K562 (cell line): ENCODE measurements at regions not wholly inside any gene's neighbourhood (a gene's known extent, or its start where the extent isn't known, plus 50 kb on each side); places are given as distances from the start of the nearest gene placed in this dataset.

Experiments used
- ATAC-seq: fragments of 200-7000 bp; cut with Tn5 transposase; 3 replicates; pipeline ENCODE4 v1.9.1; 2020; ENCODE audit warnings: moderate library complexity
- BruUV-seq: library from RNA; stranded (reverse); fragments of 400-500 nt; replicated peaks from 2 replicates; lab custom pipeline; 2021; lab: Mats Ljungman, UMichigan
- CTCF ChIA-PET: fragments of 300-600 bp; formaldehyde crosslinking; extraction: SDS; loops from one replicate; lab custom pipeline; 2021; ENCODE audit warnings: low intra/inter-chr PET ratio; lab: Yijun Ruan, JAX
- POLR2A ChIA-PET: fragments of 300-600, 350-650 bp; sonication (Branson Sonifier 250); formaldehyde crosslinking; extraction: SDS; loops from one replicate; lab custom pipeline; 2021; ENCODE audit warnings: antibody characterized with exemption, inconsistent platforms; lab: Yijun Ruan, JAX
- DNase-seq, 4 experiments: peaks; one replicate each; pipeline versions ENCODE4 v3.0.0 to v3.0.0-alpha.2; 2011 to 2018; ENCODE audit warnings: low spot score in 3 of 4, mixed read lengths in 3 of 4; ENCODE audit errors: extremely low read depth in 1 of 4
- FAIRE-seq: peaks from 2 replicates; lab custom pipeline; 2011; peaks lifted over from hg19 to GRCh38; lab: Jason Lieb, UNC
- H2AFZ ChIP-seq: 2 replicates; pipeline ENCODE4 v1.6.0; 2011; ENCODE audit warnings: low read depth, low read length, control low read depth, inconsistent platforms
- H3K27ac ChIP-seq: fragments of 200-600 bp; 3 replicates; pipeline ENCODE4 v1.8.0; 2011; ENCODE audit warnings: low read depth, mild to moderate bottlenecking, control low read depth, inconsistent platforms, low read length, moderate library complexity, mixed read lengths; ENCODE audit errors: extremely low read depth
- H3K27me3 ChIP-seq, 2 experiments: fragments of 300-600 bp in 1 of 2; 2 replicates in 1 of 2; 3 replicates in 1 of 2; pipeline versions ENCODE4 v1.6.0 to v1.8.0; 2011; ENCODE audit warnings: inconsistent platforms in 2 of 2, low read length in 2 of 2, mild to moderate bottlenecking in 1 of 2, mixed read lengths in 1 of 2, moderate library complexity in 1 of 2; ENCODE audit not compliant: control insufficient read depth in 2 of 2, insufficient read depth in 2 of 2
- H3K36me3 ChIP-seq: fragments of 300-600 bp; 3 replicates; pipeline ENCODE4 v1.8.0; 2011; ENCODE audit warnings: mild to moderate bottlenecking, low read length, inconsistent platforms; ENCODE audit not compliant: control insufficient read depth, insufficient read depth
- H3K4me1 ChIP-seq, 2 experiments: fragments of 200-600 bp in 1 of 2; replicated peaks in 1 of 2; 2 replicates in 1 of 2; 3 replicates in 1 of 2; pipeline versions ENCODE4 v1.5.1 to v1.8.0; 2011; ENCODE audit warnings: inconsistent platforms in 2 of 2, low read length in 2 of 2, mild to moderate bottlenecking in 1 of 2, mixed read lengths in 1 of 2, moderate library complexity in 1 of 2; ENCODE audit not compliant: control insufficient read depth in 2 of 2, insufficient read depth in 2 of 2
- H3K4me2 ChIP-seq: 2 replicates; pipeline ENCODE4 v1.6.1; 2011; ENCODE audit warnings: low read length, control low read depth, inconsistent platforms, mixed read lengths; ENCODE audit not compliant: insufficient read depth
- H3K4me3 ChIP-seq: fragments of 200-600 bp; sonication (generic), shearing (Covaris generic); 2 replicates; pipeline ENCODE4 v1.5.1; 2016; ENCODE audit warnings: control low read depth, inconsistent platforms
- H3K79me2 ChIP-seq: fragments of 200-600 bp; 3 replicates; pipeline ENCODE4 v1.8.0; 2011; ENCODE audit warnings: low read length, inconsistent platforms; ENCODE audit not compliant: control insufficient read depth, insufficient read depth
- H3K9ac ChIP-seq, 2 experiments: 2 replicates each; pipeline versions ENCODE4 v1.6.0 to v1.6.1; 2011; ENCODE audit warnings: low read depth in 2 of 2, low read length in 2 of 2, control low read depth in 1 of 2, inconsistent platforms in 1 of 2, mild to moderate bottlenecking in 1 of 2, mixed read lengths in 1 of 2; ENCODE audit not compliant: insufficient read depth in 1 of 2
- H3K9me1 ChIP-seq: one replicate; pipeline ENCODE4 v1.6.0; 2011; ENCODE audit warnings: inconsistent platforms, mild to moderate bottlenecking, low read length, moderate library complexity; ENCODE audit not compliant: control insufficient read depth, insufficient read depth
- H3K9me3 ChIP-seq: replicated peaks from 2 replicates; pipeline ENCODE4 v1.5.1; 2011; ENCODE audit warnings: low read depth, low read length, inconsistent platforms; ENCODE audit not compliant: control insufficient read depth, insufficient read depth
- H4K20me1 ChIP-seq: replicated peaks from 2 replicates; pipeline ENCODE4 v1.6.1; 2011; ENCODE audit warnings: low read length, inconsistent platforms, mixed read lengths; ENCODE audit not compliant: control insufficient read depth, insufficient read depth
- ARID1B ChIP-seq: fragments of 450-650 bp; IDR thresholded peaks from 2 replicates; pipeline ENCODE4 v1.6.1; 2016; ENCODE audit warnings: antibody characterized with exemption, mild to moderate bottlenecking, inconsistent platforms
- ATF3 ChIP-seq, 2 experiments: fragments of 450-650 bp in 1 of 2; sonication (generic) in 1 of 2; formaldehyde crosslinking in 1 of 2; IDR thresholded peaks in 1 of 2; conservative IDR thresholded peaks in 1 of 2; 2 replicates each; pipeline versions ENCODE4 v1.6.1 to v1.8.1; 2016 to 2023; ENCODE audit warnings: mild to moderate bottlenecking in 2 of 2, moderate library complexity in 2 of 2, inconsistent platforms in 1 of 2, missing genetic modification reagents in 1 of 2
- EWSR1 ChIP-seq: fragments of 450-650 bp; IDR thresholded peaks from 2 replicates; pipeline ENCODE4 v1.6.1; 2018; ENCODE audit warnings: borderline replicate concordance, mild to moderate bottlenecking, low read depth, moderate library complexity; ENCODE audit not compliant: partially characterized antibody
- HSF4 ChIP-seq: fragments of 250-450 bp; sonication (Bioruptor Pico); IDR thresholded peaks from 2 replicates; pipeline ENCODE4 v2.1.2; 2022; ENCODE audit warnings: mild to moderate bottlenecking, moderate library complexity, borderline replicate concordance
- KLF1 ChIP-seq: fragments of 450-650 bp; IDR thresholded peaks from 2 replicates; pipeline ENCODE4 v1.6.1; 2016; ENCODE audit warnings: missing genetic modification characterization, missing compliant biosample characterization
- RHOXF2B ChIP-seq: fragments of 250-450 bp; sonication (Bioruptor Pico); conservative IDR thresholded peaks from 2 replicates; pipeline ENCODE4 v1.5.1; 2021
- SETDB1 ChIP-seq: IDR thresholded peaks from one replicate; pipeline ENCODE4 v1.6.1; 2012; ENCODE audit warnings: low read length, control low read depth, inconsistent platforms
- SREBF1 ChIP-seq: fragments of 150-350 bp; IDR thresholded peaks from 2 replicates; pipeline ENCODE4 v1.6.1; 2014; ENCODE audit warnings: antibody characterized with exemption, low read depth, low read length, borderline replicate concordance
- TBP ChIP-seq: optimal IDR thresholded peaks from 2 replicates; pipeline ENCODE3; 2011; ENCODE audit warnings: low read depth, low read length, improper control_type of control experiment
- ZNF253 ChIP-seq: fragments of 250-450 bp; sonication (Bioruptor Pico); conservative IDR thresholded peaks from 2 replicates; pipeline ENCODE4 v1.6.1; 2021; ENCODE audit warnings: mild to moderate bottlenecking
- WGBS: fragments of 100-300 bp; shearing (Covaris generic); methylation state at CpG from one replicate; pipeline ENCODE4 v1.1.6; 2016; ENCODE audit warnings: low coverage, mixed read lengths; ENCODE audit not compliant: insufficient coverage; ENCODE audit errors: missing lambda C conversion rate; 5-methylcytosine and 5-hydroxymethylcytosine counted together
- in situ Hi-C: fragments of 300-500 bp; cut with MboI; formaldehyde crosslinking; loops from 4 replicates; pipeline ENCODE4 v1.15.0; 2018; ENCODE audit warnings: inconsistent platforms, mixed read lengths
- intact Hi-C: fragments of 100-400 bp; cut with micrococcal nuclease; formaldehyde crosslinking; loops from 2 replicates; pipeline ENCODE4 v1.14.2; 2022
- TF ChIP-seq, protein P1 (sequence below): fragments of 250-450 bp; sonication (Bioruptor Pico); IDR thresholded peaks from 2 replicates; pipeline ENCODE4 v1.6.1; 2021; ENCODE audit warnings: mild to moderate bottlenecking
- TF ChIP-seq, protein P2 (sequence below): sonication (generic); formaldehyde crosslinking; IDR thresholded peaks from 2 replicates; pipeline ENCODE4 v1.8.1; 2023; ENCODE audit warnings: mild to moderate bottlenecking, missing genetic modification reagents
- TF ChIP-seq, protein P3 (sequence below), 3 experiments: fragments of 200-800 bp in 1 of 3; fragments of 250-450 bp in 1 of 3; fragments of 450-650 bp in 1 of 3; sonication (Bioruptor Pico) in 1 of 3; sonication (Bioruptor generic) in 1 of 3; formaldehyde crosslinking in 1 of 3; IDR thresholded peaks; 2 replicates each; pipeline versions ENCODE4 v1.6.1 to v1.8.0; 2016 to 2022; ENCODE audit warnings: mild to moderate bottlenecking in 2 of 3, missing genetic modification characterization in 2 of 3, missing compliant biosample characterization in 1 of 3, moderate library complexity in 1 of 3

DNA sequence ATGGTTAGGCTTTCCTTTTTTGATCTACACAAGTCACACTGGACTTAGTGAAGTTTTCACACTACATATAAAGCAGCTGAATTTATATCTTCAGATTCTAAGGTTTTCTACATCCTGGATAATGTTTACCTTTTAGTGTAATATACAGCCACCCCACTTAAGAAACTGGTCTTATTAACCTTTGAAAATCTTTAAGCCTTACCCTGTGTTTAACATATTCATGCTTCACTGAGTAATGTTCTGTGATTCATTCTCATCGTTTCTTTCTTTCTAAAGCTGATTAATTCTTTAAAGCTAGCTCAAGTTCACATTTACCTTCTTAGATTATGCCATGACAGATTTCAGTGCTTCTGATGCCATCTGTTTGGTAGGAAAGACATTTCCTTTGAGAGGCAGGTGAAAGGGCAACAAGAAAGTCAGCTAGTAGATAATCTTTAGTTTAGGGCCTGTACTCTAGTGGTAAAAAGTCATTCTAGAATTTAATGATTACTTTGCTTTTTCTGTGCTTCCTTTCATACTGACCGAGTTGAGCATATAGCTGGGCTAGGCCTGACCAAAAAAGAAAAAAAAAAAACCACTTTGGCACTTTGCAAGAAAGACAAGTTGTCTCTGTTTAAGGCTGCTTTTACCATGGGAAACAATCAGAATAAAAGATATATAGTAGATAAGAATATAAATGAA lies 690.9 kb upstream of the FBXO33 start (continued):
- TF ChIP-seq KLF1 (tag) = no peak
- TF ChIP-seq EWSR1 = no peak
- no peak for TF ChIP-seq ATF3 (IDR thresholded peaks at IDR 0.05)
- no peak for TF ChIP-seq ATF3 (CRISPR knock-in tag; conservative IDR thresholded peaks at IDR 0.05)

GRCh38 chr14:40119765-40120164 lies 687.5 kb upstream of the FBXO33 start:
- H3K9me3 ChIP-seq = no peaks in the 10 kb centered on the region
- H3K79me2 ChIP-seq = no peaks in the 10 kb centered on the region
- no peak overlapping the region for H3K27ac ChIP-seq
- 0% methylated on average over 2 of the region's 2 CpGs for WGBS
- in situ Hi-C loops = no loop called here
- no peak for ATAC-seq
- no peak overlapping the region for H2AFZ ChIP-seq
- no peaks in the 10 kb centered on the region for H3K36me3 ChIP-seq
- FAIRE-seq = no peak
- no peaks in the 10 kb centered on the region for H4K20me1 ChIP-seq
- H3K4me3 ChIP-seq = no peak overlapping the region
- H3K4me1 ChIP-seq = no peaks in the 10 kb centered on the region
- intact Hi-C loops = no loop called here
- CTCF ChIA-PET = no interaction called here
- BruUV-seq = no TSS peak
- no peaks in the 10 kb centered on the region for H3K27me3 ChIP-seq
- DNase-seq = no peak
- H3K9ac ChIP-seq = no peak overlapping the region
- H3K9me1 ChIP-seq = no peaks in the 10 kb centered on the region
- POLR2A ChIA-PET = no interaction called here
- no peak overlapping the region for H3K4me2 ChIP-seq
- TF ChIP-seq, protein P1, sequence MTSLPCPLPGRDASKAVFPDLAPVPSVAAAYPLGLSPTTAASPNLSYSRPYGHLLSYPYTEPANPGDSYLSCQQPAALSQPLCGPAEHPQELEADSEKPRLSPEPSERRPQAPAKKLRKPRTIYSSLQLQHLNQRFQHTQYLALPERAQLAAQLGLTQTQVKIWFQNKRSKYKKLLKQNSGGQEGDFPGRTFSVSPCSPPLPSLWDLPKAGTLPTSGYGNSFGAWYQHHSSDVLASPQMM = no peak
- TF ChIP-seq ARID1B (no peak), ZNF253 (CRISPR knock-in tag) (no peak), HSF4 (no peak), SREBF1 (no peak), RHOXF2B (CRISPR knock-in tag) (no peak), SETDB1 (no peak), TBP (no peak)
- TF ChIP-seq, protein P2, sequence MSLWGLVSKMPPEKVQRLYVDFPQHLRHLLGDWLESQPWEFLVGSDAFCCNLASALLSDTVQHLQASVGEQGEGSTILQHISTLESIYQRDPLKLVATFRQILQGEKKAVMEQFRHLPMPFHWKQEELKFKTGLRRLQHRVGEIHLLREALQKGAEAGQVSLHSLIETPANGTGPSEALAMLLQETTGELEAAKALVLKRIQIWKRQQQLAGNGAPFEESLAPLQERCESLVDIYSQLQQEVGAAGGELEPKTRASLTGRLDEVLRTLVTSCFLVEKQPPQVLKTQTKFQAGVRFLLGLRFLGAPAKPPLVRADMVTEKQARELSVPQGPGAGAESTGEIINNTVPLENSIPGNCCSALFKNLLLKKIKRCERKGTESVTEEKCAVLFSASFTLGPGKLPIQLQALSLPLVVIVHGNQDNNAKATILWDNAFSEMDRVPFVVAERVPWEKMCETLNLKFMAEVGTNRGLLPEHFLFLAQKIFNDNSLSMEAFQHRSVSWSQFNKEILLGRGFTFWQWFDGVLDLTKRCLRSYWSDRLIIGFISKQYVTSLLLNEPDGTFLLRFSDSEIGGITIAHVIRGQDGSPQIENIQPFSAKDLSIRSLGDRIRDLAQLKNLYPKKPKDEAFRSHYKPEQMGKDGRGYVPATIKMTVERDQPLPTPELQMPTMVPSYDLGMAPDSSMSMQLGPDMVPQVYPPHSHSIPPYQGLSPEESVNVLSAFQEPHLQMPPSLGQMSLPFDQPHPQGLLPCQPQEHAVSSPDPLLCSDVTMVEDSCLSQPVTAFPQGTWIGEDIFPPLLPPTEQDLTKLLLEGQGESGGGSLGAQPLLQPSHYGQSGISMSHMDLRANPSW = no peak
- TF ChIP-seq, protein P3, sequence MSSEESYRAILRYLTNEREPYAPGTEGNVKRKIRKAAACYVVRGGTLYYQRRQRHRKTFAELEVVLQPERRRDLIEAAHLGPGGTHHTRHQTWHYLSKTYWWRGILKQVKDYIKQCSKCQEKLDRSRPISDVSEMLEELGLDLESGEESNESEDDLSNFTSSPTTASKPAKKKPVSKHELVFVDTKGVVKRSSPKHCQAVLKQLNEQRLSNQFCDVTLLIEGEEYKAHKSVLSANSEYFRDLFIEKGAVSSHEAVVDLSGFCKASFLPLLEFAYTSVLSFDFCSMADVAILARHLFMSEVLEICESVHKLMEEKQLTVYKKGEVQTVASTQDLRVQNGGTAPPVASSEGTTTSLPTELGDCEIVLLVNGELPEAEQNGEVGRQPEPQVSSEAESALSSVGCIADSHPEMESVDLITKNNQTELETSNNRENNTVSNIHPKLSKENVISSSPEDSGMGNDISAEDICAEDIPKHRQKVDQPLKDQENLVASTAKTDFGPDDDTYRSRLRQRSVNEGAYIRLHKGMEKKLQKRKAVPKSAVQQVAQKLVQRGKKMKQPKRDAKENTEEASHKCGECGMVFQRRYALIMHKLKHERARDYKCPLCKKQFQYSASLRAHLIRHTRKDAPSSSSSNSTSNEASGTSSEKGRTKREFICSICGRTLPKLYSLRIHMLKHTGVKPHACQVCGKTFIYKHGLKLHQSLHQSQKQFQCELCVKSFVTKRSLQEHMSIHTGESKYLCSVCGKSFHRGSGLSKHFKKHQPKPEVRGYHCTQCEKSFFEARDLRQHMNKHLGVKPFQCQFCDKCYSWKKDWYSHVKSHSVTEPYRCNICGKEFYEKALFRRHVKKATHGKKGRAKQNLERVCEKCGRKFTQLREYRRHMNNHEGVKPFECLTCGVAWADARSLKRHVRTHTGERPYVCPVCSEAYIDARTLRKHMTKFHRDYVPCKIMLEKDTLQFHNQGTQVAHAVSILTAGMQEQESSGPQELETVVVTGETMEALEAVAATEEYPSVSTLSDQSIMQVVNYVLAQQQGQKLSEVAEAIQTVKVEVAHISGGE (CRISPR knock-in tag; IDR thresholded peaks at IDR 0.05) = no peak
